B cell (primary cell): ENCODE measurements at regions not wholly inside any gene's neighbourhood (a gene's known extent, or its start where the extent isn't known, plus 50 kb on each side); places are given as distances from the start of the nearest gene placed in this dataset.

ENCODE experiments used
- ATAC-seq: fragments of 200-7000 bp; cut with Tn5 transposase; one replicate; pipeline ENCODE4 v1.10.0; 2021; ENCODE audit warnings: low read depth, mild to moderate bottlenecking, moderate number of reproducible peaks, moderate library complexity
- CTCF ChIA-PET: fragments of 350-600 bp; sonication (Branson Sonifier 250); formaldehyde crosslinking; loops from one replicate; lab custom pipeline; 2021; ENCODE audit warnings: antibody characterized with exemption, inconsistent platforms; lab: Charles Lee
- POLR2A ChIA-PET: fragments of 350-600 bp; sonication (Branson Sonifier 250); formaldehyde crosslinking; loops from one replicate; lab custom pipeline; 2021; ENCODE audit warnings: antibody characterized with exemption; lab: Charles Lee
- DNase-seq: peaks from one replicate; pipeline ENCODE4 v3.0.0; 2013
- H2AFZ ChIP-seq: 2 replicates; pipeline ENCODE4 v1.6.1; 2012; ENCODE audit warnings: mild to moderate bottlenecking, low read depth, low read length; ENCODE audit not compliant: insufficient read depth, poor library complexity, severe bottlenecking
- H3K27ac ChIP-seq, 2 donors: 1 replicate in 1 of 2; 2 replicates in 1 of 2; pipeline ENCODE4 v1.5.1; 2012 to 2013; ENCODE audit warnings: low read length in 2 of 2, mild to moderate bottlenecking in 2 of 2, moderate library complexity in 1 of 2
- H3K27me3 ChIP-seq, 4 experiments: fragments of 200-600 bp in 1 of 4; sonication (generic) in 1 of 4; replicated peaks in 1 of 4; 1 replicate in 2 of 4; 2 replicates in 2 of 4; pipeline versions ENCODE4 v1.6.1 to v1.7.0; 2013 to 2016; ENCODE audit warnings: low read length in 3 of 4, mild to moderate bottlenecking in 2 of 4, mixed read lengths in 1 of 4, moderate library complexity in 1 of 4; ENCODE audit not compliant: insufficient read depth in 4 of 4, control insufficient read depth in 3 of 4; ENCODE audit errors: control extremely low read depth in 1 of 4
- H3K36me3 ChIP-seq, 2 experiments: replicated peaks in 1 of 2; 1 replicate in 1 of 2; 2 replicates in 1 of 2; pipeline versions ENCODE4 v1.6.1 to v1.7.1; 2013; ENCODE audit warnings: low read length in 1 of 2; ENCODE audit not compliant: insufficient read depth in 2 of 2, control insufficient read depth in 1 of 2; ENCODE audit errors: control extremely low read depth in 1 of 2, extremely low read depth in 1 of 2
- H3K4me1 ChIP-seq, 2 donors: fragments of 200-600 bp in 1 of 2; sonication (generic) in 1 of 2; 1 replicate in 1 of 2; 2 replicates in 1 of 2; pipeline versions ENCODE4 v1.5.1 to v1.6.1; 2013 to 2017; ENCODE audit warnings: low read length in 2 of 2; ENCODE audit not compliant: control insufficient read depth in 2 of 2, insufficient read depth in 2 of 2
- H3K4me2 ChIP-seq: replicated peaks from 2 replicates; pipeline ENCODE3; 2012; ENCODE audit warnings: mild to moderate bottlenecking, low read depth, low read length; ENCODE audit not compliant: poor library complexity, severe bottlenecking
- H3K4me3 ChIP-seq, 5 experiments: fragments of 200-600 bp in 1 of 5; sonication (generic) in 1 of 5; 1 replicate in 3 of 5; 2 replicates in 2 of 5; pipeline versions ENCODE4 v1.5.1 to v1.7.0; 2011 to 2016; ENCODE audit warnings: low read length in 4 of 5, mild to moderate bottlenecking in 4 of 5, low read depth in 2 of 5, control low read depth in 1 of 5, moderate library complexity in 1 of 5; ENCODE audit not compliant: insufficient read depth in 1 of 5; ENCODE audit errors: control extremely low read depth in 1 of 5, extremely low read depth in 1 of 5
- H3K79me2 ChIP-seq: fragments of 200-600 bp; sonication (generic); one replicate; pipeline ENCODE4 v1.6.0; 2016; ENCODE audit warnings: low read length; ENCODE audit not compliant: control insufficient read depth, insufficient read depth
- H3K9ac ChIP-seq: fragments of 200-600 bp; sonication (generic); 2 replicates; pipeline ENCODE4 v1.6.1; 2017; ENCODE audit warnings: mild to moderate bottlenecking, low read length, moderate library complexity
- H3K9me3 ChIP-seq, 3 donors: one replicate each; pipeline versions ENCODE4 v1.6.1 to v1.7.1; 2013; ENCODE audit warnings: low read length in 2 of 3; ENCODE audit not compliant: control insufficient read depth in 2 of 3, insufficient read depth in 1 of 3; ENCODE audit errors: control extremely low read depth in 1 of 3
- H4K20me1 ChIP-seq: 2 replicates; pipeline ENCODE4 v1.6.0; 2012; ENCODE audit warnings: mild to moderate bottlenecking, low read length; ENCODE audit not compliant: insufficient read depth, control insufficient read depth, poor library complexity, severe bottlenecking
- H3K27ac Mint-ChIP-seq: one replicate; pipeline ENCODE4 v1.8.0; 2021; ENCODE audit warnings: mixed read lengths
- H3K27me3 Mint-ChIP-seq: one replicate; pipeline ENCODE4 v1.8.0; 2021; ENCODE audit warnings: mixed read lengths
- H3K4me1 Mint-ChIP-seq: one replicate; pipeline ENCODE4 v1.8.0; 2021; ENCODE audit warnings: mixed read lengths
- H3K4me3 Mint-ChIP-seq: one replicate; pipeline ENCODE4 v1.8.0; 2021; ENCODE audit warnings: mixed read lengths
- H3K9me3 Mint-ChIP-seq: one replicate; pipeline ENCODE4 v1.8.0; 2022; ENCODE audit warnings: mixed read lengths; ENCODE audit not compliant: insufficient read depth
- CTCF ChIP-seq: fragments of 200-600 bp; IDR thresholded peaks from one replicate; pipeline ENCODE4 v1.8.0; 2022; ENCODE audit warnings: antibody characterized with exemption, mild to moderate bottlenecking
- EZH2 ChIP-seq: IDR thresholded peaks from 2 replicates; pipeline ENCODE4 v1.6.1; 2012; ENCODE audit warnings: borderline replicate concordance, low read depth, mild to moderate bottlenecking, moderate library complexity, low read length; ENCODE audit not compliant: insufficient read depth, poor library complexity, severe bottlenecking
- WGBS: methylation state at CpG from one replicate; pipeline ENCODE4 v1.1.5; 2013; ENCODE audit warnings: missing lambda C conversion rate; ENCODE audit not compliant: insufficient coverage; 5-methylcytosine and 5-hydroxymethylcytosine counted together
- intact Hi-C: fragments of 100-400 bp; cut with micrococcal nuclease; formaldehyde crosslinking; loops from one replicate; pipeline ENCODE4 v1.10.0; 2022

- Histone ChIP-seq H3K36me3 (no peaks in the 10 kb centered on the region), H4K20me1 (no peaks in the 10 kb centered on the region), H3K27ac (no peak overlapping the region), H3K9ac (no peak overlapping the region), H3K79me2 (no peaks in the 10 kb centered on the region), H3K27me3 (no peaks in the 10 kb centered on the region), H3K4me3 (no peak overlapping the region), H3K4me2 (no peak overlapping the region), H3K9me3 (no peaks in the 10 kb centered on the region), H3K4me1 (no peaks in the 10 kb centered on the region), H2AFZ (no peak overlapping the region)
- CTCF ChIA-PET: no interaction called here
- Mint-ChIP-seq H3K4me3 (no peak overlapping the region), H3K9me3 (no peaks in the 10 kb centered on the region), H3K27me3 (no peaks in the 10 kb centered on the region), H3K27ac (no peak overlapping the region), H3K4me1 (no peaks in the 10 kb centered on the region)
- DNase-seq (no peak), ATAC-seq (no peak)
- no peak for TF ChIP-seq CTCF
- TF ChIP-seq EZH2: no peak
- intact Hi-C loops: no loop called here
- WGBS: 40% methylated on average over 1 of the region's 1 CpG
- POLR2A ChIA-PET: no interaction called here
These were observed 271.4 kb upstream of the PPP2R3A start for GRCh38 chr3:135694142-135694541.

DNA sequence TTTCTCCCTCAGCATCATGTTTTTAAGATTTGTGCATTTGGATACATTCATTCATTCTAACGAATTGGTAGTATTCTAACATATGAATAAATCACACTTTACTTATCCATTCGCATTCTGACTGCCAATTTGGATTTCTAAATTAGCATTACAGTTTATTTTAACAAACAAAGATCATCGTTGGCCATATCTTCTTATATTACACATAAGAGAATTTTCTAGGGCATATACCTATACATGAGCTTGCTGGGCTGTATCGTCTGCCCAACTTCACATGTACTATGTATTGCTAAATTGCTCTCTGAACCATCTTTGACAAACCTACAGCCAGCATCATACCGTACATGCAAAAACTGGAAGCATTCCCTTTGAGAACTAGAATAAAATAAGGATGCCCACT is 265.8 kb upstream of the PPP2R3A start:
- Histone ChIP-seq H3K36me3 (no peaks in the 10 kb centered on the region), H3K4me1 (no peaks in the 10 kb centered on the region), H2AFZ (no peak overlapping the region), H3K27me3 (no peaks in the 10 kb centered on the region), H3K4me3 (no peak overlapping the region), H4K20me1 (no peaks in the 10 kb centered on the region), H3K9ac (no peak overlapping the region), H3K79me2 (no peaks in the 10 kb centered on the region), H3K27ac (no peak overlapping the region), H3K4me2 (no peak overlapping the region), H3K9me3 (no peaks in the 10 kb centered on the region)
- ChIA-PET POLR2A (no interaction called here), CTCF (no interaction called here)
- intact Hi-C loops: no loop called here
- DNase-seq: no peak
- Mint-ChIP-seq H3K4me3 (no peak overlapping the region), H3K4me1 (no peaks in the 10 kb centered on the region), H3K27ac (no peak overlapping the region), H3K9me3 (no peaks in the 10 kb centered on the region), H3K27me3 (no peaks in the 10 kb centered on the region)
- ATAC-seq: no peak
- TF ChIP-seq CTCF (no peak), EZH2 (no peak)
- WGBS: 86% methylated on average over 2 of the region's 5 CpGs
